Stomach (tissue), 8 donors: ENCODE measurements at regions not wholly inside any gene's neighbourhood (a gene's known extent, or its start where the extent isn't known, plus 50 kb on each side); places are given as distances from the start of the nearest gene placed in this dataset.

ENCODE experiments used
- DNase-seq, 2 donors: peaks; one replicate each; pipeline versions ENCODE4 v3.0.0 to v3.0.0-alpha.2; 2013 to 2019
- H3K27ac ChIP-seq, 5 donors: fragments of 200-600 bp in 4 of 5; sonication (generic) in 4 of 5; one replicate each; pipeline ENCODE4 v1.5.1; 2013 to 2019; ENCODE audit warnings: mild to moderate bottlenecking in 1 of 5, moderate library complexity in 1 of 5
- H3K27me3 ChIP-seq, 3 donors: fragments of 200-600 bp; sonication (generic); one replicate each; pipeline ENCODE4 v1.5.1; 2017 to 2019; ENCODE audit warnings: mixed run types in 1 of 3
- H3K36me3 ChIP-seq, 4 donors: fragments of 200-600 bp; sonication (generic); 1 replicate in 3 of 4; 2 replicates in 1 of 4; pipeline ENCODE4 v1.5.1; 2016 to 2019
- H3K4me1 ChIP-seq, 4 donors: fragments of 200-600 bp; sonication (generic); one replicate each; pipeline ENCODE4 v1.5.1; 2016 to 2019
- H3K4me3 ChIP-seq, 4 donors: fragments of 200-600 bp; sonication (generic) in 3 of 4; one replicate each; pipeline ENCODE4 v1.5.1; 2016 to 2019; ENCODE audit warnings: mild to moderate bottlenecking in 1 of 4
- H3K9me3 ChIP-seq, 4 donors: fragments of 200-600 bp; sonication (generic); one replicate each; pipeline ENCODE4 v1.5.1; 2016 to 2019
- EP300 ChIP-seq: sonication (generic); formaldehyde crosslinking; IDR thresholded peaks from one replicate; pipeline ENCODE4 v1.6.1; 2017; ENCODE audit warnings: antibody characterized with exemption
- POLR2A ChIP-seq, 4 donors: fragments of 450-650 bp; IDR thresholded peaks; one replicate each; pipeline ENCODE4 v1.6.1; 2016; ENCODE audit warnings: antibody characterized with exemption in 4 of 4, control low read depth in 2 of 4, mild to moderate bottlenecking in 1 of 4, moderate library complexity in 1 of 4
- POLR2AphosphoS5 ChIP-seq, 3 donors: sonication (generic); formaldehyde crosslinking; IDR thresholded peaks; one replicate each; pipeline ENCODE4 v1.6.1; 2016; ENCODE audit warnings: antibody characterized with exemption in 3 of 3
- WGBS, 5 donors: extraction: QIAGEN DNeasy Blood & Tissue Kit in 3 of 5; methylation state at CpG; one replicate each; pipeline versions ENCODE4 v1.1.5 to v1.1.7; 2013 to 2018; 5-methylcytosine and 5-hydroxymethylcytosine counted together
- intact Hi-C: fragments of 100-400 bp; cut with DNase I; formaldehyde crosslinking; loops from one replicate; pipeline ENCODE4 v1.15.1; 2023; ENCODE audit warnings: low total_unique reads
- TF ChIP-seq, protein P1 (sequence below), 7 experiments: fragments of 450-650 bp in 4 of 7; fragments of 200-600 bp in 3 of 7; sonication (generic) in 3 of 7; IDR thresholded peaks; one replicate each; pipeline ENCODE4 v1.5.1; 2016 to 2019; ENCODE audit warnings: antibody characterized with exemption in 7 of 7, control low read depth in 2 of 7, mild to moderate bottlenecking in 1 of 7
- donor health status: healthy with polysubstance abuse.
- donor health status: Bipolar disorder and iron deficiency.
- donor health status: healthy.

DNA sequence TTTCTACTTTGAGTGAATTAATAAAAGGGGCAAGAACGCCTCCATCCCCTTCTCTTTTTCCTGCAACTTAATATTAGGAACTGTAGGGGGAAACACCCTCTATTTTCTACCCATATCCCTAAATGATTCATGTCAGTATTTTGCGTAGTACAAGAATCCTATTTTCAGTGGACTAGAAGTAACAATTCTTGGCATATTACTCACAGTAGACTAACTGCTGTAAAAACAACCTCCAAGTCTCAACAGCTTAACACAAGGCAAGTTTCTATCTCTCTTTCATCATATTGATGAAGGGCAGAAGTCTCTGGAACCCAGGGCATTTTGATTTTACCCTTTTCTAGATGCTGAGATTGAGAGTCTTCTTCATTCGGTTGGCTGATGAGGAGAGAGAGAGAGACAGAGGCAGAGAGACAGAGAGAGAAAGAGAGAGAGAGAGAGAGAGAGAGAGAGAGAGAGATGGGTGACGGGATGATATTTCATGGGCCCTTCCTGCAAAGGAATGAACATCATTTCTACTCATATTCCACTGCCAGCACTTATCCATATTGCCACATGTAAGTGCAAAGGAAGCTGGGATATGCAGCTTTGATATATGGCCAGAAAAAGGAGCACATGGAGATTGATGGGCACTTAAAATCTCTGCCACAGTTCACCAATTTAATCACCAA lies 481.6 kb downstream of the LPIN1 start:
- H3K4me3 ChIP-seq: no peak overlapping the region

GRCh38 chr2:12231288-12231687 lies 484.9 kb downstream of the LPIN1 start:
- TF ChIP-seq POLR2A (IDR thresholded peaks at IDR 0.05) (no peak), POLR2AphosphoS5 (IDR thresholded peaks at IDR 0.05) (no peak), EP300 (no peak)
- TF ChIP-seq, protein P1, sequence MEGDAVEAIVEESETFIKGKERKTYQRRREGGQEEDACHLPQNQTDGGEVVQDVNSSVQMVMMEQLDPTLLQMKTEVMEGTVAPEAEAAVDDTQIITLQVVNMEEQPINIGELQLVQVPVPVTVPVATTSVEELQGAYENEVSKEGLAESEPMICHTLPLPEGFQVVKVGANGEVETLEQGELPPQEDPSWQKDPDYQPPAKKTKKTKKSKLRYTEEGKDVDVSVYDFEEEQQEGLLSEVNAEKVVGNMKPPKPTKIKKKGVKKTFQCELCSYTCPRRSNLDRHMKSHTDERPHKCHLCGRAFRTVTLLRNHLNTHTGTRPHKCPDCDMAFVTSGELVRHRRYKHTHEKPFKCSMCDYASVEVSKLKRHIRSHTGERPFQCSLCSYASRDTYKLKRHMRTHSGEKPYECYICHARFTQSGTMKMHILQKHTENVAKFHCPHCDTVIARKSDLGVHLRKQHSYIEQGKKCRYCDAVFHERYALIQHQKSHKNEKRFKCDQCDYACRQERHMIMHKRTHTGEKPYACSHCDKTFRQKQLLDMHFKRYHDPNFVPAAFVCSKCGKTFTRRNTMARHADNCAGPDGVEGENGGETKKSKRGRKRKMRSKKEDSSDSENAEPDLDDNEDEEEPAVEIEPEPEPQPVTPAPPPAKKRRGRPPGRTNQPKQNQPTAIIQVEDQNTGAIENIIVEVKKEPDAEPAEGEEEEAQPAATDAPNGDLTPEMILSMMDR (IDR thresholded peaks at IDR 0.05): no peak
- H3K27me3 ChIP-seq: no peaks in the 10 kb centered on the region
- H3K4me3 ChIP-seq: no peak overlapping the region
- H3K27ac ChIP-seq: no peak overlapping the region
- no peaks in the 10 kb centered on the region for H3K9me3 ChIP-seq
- WGBS, 5 donors: 83 to 96% (median 91%) methylated on average over 2 of the region's 2 CpGs
- no peaks in the 10 kb centered on the region for H3K36me3 ChIP-seq
- peaks cover 0 to 5% (median 0%) of the 10 kb centered on the region in 4 donors for H3K4me1 ChIP-seq
- DNase-seq: no peak
- intact Hi-C loops: no loop called here

More for the DNA sequence above, 481.6 kb downstream of the LPIN1 start:
- WGBS, 5 donors: 81 to 95% (median 92%) methylated on average over 4 of the region's 4 CpGs
- Histone ChIP-seq H3K9me3 (peaks cover 3 to 17% (median 12%) of the 10 kb centered on the region in 4 donors), H3K27ac (no peak overlapping the region), H3K36me3 (no peaks in the 10 kb centered on the region), H3K27me3 (no peaks in the 10 kb centered on the region), H3K4me1 (peaks cover 0 to 5% (median 0%) of the 10 kb centered on the region in 4 donors)
- intact Hi-C loops: no loop called here
- DNase-seq: no peak
- no peak for TF ChIP-seq EP300
- no peak for TF ChIP-seq POLR2AphosphoS5 (IDR thresholded peaks at IDR 0.05)
- no peak for TF ChIP-seq POLR2A (IDR thresholded peaks at IDR 0.05)
- TF ChIP-seq, protein P1 (IDR thresholded peaks at IDR 0.05): no peak

DNA sequence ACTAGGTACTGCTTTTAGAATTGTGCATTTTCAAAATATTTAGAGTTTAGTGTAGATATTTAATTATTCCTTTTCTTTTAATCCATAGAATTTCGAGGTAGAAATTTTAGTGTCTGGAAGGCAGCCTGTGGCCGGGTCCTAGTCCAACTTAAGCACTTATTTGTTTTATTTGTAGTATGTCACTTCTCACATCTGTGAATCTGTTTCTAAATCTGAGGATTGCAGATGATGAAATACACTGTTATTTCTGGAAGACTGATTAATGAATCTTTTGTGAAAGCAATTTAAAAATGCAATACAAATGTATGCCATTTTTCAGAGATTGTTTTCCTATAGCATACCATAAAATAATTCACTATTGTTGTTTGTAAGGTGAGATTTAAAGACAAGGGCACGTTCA lies 483.9 kb upstream of the TRIB2 start:
- intact Hi-C loops: no loop called here
- H3K4me1 ChIP-seq: no peaks in the 10 kb centered on the region
- no peaks in the 10 kb centered on the region for H3K9me3 ChIP-seq
- DNase-seq: no peak
- H3K36me3 ChIP-seq: no peaks in the 10 kb centered on the region
- no peak overlapping the region for H3K4me3 ChIP-seq
- TF ChIP-seq POLR2AphosphoS5 (IDR thresholded peaks at IDR 0.05): no peak
- TF ChIP-seq, protein P1 (IDR thresholded peaks at IDR 0.05): no peak
- no peak for TF ChIP-seq POLR2A (IDR thresholded peaks at IDR 0.05)
- TF ChIP-seq EP300: no peak
- WGBS, 5 donors: 62 to 81% (median 69%) methylated on average over 3 of the region's 3 CpGs
- H3K27me3 ChIP-seq: no peaks in the 10 kb centered on the region
- no peak overlapping the region for H3K27ac ChIP-seq

- TF ChIP-seq, protein P1 (IDR thresholded peaks at IDR 0.05): no peak
- TF ChIP-seq EP300 (no peak), POLR2AphosphoS5 (IDR thresholded peaks at IDR 0.05) (no peak), POLR2A (IDR thresholded peaks at IDR 0.05) (no peak)
- Histone ChIP-seq H3K36me3 (no peaks in the 10 kb centered on the region), H3K27ac (no peak overlapping the region), H3K9me3 (no peaks in the 10 kb centered on the region), H3K4me1 (no peaks in the 10 kb centered on the region), H3K27me3 (no peaks in the 10 kb centered on the region), H3K4me3 (no peak overlapping the region)
- 49 to 78% (median 63%) methylated on average over 4 of the region's 4 CpGs for WGBS, 5 donors
- intact Hi-C loops: no loop called here
- peak in 1 of 2 donors; percentile 34 for DNase-seq
Measured at GRCh38 chr2:12236136-12236844, 480.4 kb upstream of the TRIB2 start.
